Stimulated activated CD4-positive, alpha-beta T cell treated with anti-CD3 and anti-CD28 coated beads, Interleukin-12 subunit alpha, Interleukin-12 subunit beta, amount 100 ng/mL, for 24 hours (primary cell): ENCODE measurements at regions not wholly inside any gene's neighbourhood (a gene's known extent, or its start where the extent isn't known, plus 50 kb on each side); places are given as distances from the start of the nearest gene placed in this dataset.
"Not testable (repeated sequence)": the region's sequence is repeated elsewhere in the genome, so short reads cannot be mapped to it uniquely, and the experiment has no call there.

Experiments used
- DNase-seq, 2 experiments: peaks; one replicate each; pipeline ENCODE4 v3.0.0-alpha.2; 2020; ENCODE audit warnings: low read depth in 2 of 2

DNA sequence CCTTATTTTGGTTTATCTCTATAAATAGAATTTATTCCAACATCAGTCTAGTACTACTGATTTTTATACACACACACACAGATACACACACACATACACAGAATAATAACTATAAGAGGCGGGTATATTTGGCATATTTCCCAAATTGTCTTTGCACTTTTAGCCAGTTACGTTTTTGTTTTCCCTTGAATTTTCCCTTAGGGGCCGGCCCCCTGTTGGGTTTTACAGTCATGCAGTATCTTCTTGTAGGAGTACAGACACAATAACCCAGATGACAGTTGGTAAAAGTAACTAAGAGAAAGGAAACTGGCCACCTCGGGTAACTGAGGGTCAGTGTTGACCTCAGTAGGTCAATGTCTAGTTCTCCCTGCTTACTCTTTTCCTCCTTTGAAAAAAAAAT, 50.9 kb downstream of the DISP1 start:
- no peak for DNase-seq

DNA sequence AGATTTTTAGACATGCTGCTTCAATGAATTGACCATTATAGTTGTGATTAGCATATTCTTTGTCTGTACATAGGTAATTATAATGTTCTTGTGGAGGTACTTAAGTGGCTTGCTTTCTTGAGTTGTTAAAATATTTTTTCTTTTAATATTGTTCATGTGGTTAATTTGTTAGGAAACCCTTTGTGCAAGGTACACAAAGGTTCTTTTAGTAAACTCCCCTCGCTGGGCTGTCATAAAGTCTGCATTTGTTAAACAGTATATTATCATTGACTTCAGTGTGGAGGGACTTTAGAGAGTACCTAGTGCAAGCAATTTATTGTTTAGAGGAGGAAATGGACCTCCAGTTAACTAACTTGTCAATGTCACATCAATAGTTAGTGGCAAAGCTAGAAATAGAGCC, 52.5 kb downstream of the DISP1 start:
- no peak for DNase-seq

DNA sequence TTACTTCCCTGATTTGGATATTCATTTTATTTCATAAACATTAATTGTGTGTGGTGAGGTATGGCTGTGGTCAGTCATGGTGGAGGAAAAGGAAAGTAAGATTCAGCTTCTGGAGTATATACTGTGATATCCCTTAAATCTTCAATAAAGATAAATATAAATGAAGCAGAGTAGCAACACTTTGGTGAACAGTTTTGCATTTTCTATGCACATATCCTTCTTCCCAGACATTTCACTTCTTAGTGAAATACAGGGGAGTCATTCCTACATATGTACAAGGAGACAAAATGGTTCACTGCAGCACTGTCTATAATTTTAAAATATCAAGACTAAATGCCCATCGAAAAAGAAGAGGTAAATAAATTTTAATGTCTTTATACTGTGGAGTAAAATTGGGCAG, 61.3 kb downstream of the DISP1 start:
- DNase-seq: no peak

DNA sequence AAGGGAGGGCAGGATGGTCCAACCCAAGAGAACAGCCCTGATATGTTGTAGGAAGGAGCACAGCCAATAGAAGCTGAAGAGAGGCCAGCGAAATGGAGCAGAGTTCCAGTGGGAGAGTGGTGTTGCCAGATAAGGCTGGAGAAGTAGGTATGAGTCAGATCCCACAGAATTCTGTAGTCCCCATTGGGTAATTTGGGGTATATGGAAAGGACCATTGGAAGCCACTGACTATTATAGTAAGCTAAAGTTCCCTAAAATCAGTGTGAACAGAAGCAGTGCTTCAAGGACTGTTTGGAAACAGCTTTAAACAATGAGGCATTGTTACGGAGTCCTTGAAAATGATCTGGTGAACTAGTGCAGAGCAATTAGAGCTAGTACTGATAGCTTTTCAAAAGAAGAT, 63.0 kb downstream of the DISP1 start:
- no peak for DNase-seq

DNA sequence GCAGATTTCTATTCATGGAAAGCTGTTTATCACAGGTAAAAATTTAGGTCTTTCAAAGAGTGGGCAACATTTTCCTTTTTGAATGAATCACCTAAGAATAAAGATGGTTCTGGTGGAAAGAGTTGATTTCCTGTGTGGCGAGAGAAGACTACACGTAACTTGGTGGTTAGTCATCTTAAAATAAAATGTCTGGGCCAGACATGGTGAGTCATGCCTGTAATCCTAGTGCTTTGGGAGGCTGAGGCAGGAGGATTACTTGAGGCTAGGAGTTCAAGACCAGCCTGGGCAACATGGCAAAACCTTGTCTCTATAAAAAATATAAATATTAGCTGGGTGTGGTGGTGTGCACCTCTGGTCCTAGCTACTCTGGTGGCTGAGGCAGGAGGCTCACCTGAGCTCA, 65.7 kb downstream of the DISP1 start:
- DNase-seq: peak in 1 of 2 experiments; percentile 17

DNA sequence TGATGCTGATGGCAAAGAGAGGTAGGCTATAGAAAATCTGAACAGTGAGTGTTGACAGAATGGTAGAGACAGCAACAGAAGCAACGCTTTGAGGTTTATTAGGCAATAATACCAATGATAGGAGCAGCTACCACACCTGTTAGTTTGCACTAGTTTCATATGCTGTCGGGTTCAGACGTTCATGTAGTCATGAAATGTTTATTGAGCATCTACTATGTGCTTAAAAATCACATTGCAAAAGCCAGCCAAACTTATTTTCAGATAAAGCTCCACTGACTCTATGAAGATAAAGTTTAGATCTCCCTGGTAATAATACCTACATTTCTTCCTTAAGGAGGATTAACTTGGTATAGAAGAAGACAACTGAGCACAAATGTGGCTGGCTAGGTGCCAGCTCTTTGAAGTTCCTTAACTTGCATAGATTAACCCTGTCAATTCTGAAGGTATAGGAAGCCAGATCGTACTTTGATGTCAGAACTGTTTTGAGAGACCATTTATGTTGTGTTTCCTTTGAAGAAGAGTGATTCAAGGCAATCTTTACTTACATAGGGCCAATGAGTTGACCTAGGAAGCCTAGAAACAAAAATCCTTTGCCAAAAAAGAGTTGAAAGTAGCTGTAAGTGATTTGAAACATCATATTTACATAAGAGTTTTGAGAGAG, 71.5 kb downstream of the DISP1 start:
- no peak for DNase-seq

DNA sequence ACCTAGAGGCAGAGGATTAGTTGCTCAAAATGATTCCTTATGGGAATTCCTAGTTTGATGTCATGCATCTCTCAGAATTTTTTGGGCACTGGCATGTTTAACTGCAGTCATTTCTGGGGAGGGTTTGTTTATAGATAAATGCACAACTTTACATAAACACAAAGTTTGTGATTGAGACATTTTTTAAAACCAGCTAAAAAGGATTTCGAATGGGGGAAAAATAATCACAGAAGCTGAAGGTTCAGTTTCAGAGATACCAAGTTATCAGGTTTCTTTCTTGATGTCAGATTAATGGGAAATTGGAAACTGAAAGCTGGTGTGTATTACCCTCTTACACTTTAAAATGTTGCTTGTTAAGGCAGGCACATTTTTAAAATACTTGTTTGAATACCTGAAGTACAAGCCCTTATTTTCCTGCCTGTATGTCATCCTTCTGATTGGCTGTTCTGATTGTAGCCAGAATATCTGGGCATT, 72.1 kb downstream of the DISP1 start:
- DNase-seq: no peak

DNA sequence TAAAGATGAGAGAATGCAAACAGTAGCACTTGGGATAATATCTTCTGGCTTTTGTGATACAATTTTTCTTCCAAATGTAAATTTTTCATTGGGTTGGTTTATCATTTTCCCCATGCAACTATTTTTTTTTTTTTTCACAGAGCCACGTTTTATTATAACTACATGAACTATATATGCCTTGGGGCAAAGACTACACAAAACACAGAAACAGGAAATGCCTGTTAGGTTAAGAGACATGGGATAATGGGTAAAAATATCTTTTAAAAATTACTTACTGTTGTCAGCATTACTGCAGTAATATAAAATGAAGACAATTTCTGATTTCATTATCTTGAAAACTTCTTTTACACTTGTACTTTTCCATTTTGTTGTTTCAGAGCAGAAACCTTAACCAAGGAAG, 74.6 kb downstream of the DISP1 start:
- no peak for DNase-seq

DNA sequence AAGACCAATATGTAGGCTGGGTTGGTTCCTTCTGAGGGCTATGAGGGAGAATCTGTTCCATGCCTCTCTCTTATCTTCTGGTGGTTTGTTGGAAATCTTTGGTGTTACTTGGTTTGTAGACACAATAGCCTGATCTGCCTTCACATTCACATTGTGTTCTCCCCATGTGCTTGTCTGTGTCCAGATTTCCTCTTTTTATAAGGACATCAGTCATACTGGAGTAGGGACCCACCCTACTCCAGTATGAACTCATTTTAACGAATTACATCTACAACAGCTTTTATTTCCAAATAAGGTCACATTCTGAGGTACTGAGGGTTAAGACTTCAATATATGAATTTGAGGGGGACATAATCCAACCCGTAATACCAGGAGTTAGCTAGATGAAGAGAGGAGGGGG, 75.9 kb downstream of the DISP1 start:
- no peak for DNase-seq

DNA sequence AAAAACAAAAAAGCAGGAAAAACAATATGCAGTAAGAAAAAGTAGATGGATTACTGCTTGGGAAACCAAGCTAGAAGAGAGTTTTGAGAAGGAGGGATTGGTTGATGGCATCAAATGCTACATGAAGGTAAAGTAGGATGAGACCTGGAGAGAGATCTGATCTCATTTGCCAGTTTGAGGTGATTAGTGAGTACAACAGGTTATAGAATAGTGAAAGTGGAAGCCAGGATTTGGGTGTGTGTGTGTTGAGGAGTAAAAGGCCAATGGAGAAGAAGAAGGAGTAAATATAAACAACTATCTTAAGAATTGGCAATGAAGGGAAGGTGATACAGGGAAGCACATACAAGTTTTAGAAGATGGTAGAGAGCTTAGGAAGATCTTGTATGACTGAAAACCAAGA, 76.7 kb downstream of the DISP1 start:
- DNase-seq: no peak

DNA sequence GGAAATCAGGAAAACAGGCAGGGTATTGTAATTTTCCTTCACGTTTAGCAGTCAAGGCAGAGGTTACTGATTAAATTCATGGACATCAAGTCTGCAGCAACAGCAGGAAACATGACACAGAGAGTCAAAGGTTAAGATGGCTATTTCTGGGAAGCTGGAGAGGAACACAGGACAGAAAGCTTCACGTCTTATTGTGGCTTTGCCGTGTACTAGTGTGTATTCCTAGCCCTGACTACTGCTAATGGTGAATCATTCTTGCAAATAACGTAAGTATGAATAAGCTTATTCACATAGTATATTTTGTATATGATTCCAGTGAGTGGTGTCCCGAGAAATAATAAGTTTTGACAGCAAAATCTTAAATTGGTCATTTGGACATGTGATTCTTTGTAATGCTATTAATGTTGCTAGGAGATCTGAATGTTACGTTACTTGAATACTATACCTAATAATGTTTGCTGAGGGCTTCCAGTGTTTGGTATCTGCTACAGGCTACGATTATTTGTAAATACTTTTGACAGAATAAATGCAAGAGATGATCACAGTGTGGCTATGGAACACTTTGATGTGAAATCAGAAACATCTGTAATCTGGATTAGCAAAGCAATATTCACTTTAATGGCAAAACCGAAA, 77.4 kb downstream of the DISP1 start:
- no peak for DNase-seq

DNA sequence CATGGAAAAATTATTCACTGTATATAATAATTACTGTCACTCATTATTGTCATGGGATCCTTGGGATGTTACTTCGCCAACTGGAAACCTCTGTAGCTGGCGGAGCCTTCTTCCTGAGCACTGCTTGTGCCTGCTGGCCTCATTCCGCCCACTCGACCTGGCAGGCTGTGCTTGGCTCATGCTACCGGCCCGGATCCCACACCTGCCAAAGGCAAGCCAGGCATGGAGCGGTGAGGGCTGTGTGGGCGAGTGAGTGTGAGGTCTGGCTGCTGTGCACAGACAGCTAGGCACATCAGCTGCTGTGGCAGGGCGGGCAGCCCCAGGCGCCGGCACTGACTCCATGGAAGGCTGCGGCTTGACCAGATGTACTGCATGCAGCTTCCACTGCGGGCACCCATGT, 78.4 kb downstream of the DISP1 start:
- DNase-seq: no peak

DNA sequence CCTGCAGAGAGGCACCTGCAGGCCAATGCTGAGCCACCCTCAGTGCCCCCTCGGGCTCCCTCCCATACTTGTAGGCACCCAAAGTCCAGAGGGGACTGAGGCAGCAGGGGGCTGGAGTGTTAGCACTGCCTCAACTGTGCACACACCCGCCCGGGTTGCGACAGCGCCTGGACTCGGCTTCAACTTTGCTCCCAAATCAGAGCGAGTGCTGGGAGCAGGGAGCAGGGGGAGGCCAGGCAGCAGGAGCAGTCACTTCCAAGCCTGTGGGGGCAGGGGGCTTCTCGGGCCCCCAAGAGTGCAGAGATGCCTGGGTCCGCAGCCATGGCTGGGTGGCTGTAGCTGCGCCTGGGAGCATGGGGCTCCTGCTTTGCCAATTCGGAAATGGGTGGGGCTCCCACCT, 79.5 kb downstream of the DISP1 start:
- no peak for DNase-seq

DNA sequence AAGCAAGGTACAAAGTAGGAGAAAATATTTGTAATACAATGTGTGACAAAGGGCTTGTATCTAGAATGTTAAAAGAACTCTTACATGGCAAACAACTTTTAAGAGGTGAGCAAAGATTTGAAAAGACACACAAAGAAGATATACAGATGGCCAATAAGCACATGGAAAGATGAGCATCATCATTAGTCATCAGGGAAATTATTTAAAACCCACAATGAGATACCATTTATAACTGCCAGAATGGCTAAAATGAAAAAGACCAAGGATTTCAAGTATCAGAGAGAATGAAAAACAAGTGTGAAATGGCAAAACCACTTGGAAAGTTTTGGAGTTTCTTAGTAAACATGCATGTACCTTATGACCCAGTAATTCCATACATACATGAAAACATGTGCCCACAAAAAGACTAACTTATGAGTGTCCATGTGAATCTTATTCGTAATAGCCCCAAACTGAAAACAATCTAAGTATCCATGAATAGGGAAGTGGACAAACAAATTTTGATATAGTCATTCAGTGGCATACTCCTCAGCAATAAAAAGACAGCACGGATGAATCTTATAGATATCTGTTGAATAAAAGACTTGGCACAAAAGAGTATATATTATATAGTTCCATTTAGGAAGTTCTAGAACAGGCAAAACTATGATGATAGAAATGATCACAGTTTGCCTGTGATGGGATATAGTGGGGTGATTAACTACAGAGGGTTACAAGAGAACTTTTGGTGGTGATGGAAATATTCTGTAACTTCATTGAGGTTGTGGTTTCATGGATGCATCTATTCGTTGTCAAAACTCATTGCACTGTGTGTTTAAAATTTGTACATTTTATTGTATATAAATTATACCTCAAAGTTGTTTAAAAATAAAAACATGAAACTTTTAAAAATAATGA, 82.0 kb downstream of the DISP1 start:
- DNase-seq: no peak

DNA sequence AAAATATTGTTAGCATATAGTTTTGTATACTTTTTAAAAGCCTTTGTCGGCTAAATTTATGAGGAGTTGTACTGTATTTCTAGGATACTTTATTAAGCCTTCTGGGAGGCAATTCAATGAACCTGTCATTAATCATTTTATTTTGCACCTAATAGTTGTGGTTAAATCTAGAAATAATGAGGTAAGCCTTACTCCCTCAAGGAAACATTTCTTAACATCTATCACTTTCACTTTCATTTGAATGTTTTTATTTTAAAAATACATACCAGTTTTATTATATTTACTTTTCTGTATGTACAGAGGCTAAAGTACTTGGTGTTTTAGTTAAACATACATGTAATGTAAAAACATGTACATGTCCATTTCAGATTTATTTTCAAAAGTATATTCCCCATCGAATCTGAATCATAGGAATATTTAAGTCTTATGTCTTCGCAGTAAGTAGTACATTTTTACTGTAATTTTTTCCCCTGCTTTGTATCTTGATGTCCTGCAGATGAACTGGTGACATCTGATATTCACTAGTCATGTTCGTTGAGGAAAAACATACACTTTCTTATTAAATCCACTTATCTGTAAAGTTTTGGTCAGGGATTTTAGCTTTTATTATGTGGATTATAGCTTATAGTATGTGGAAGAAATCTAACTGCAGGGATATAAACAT, 82.8 kb downstream of the DISP1 start:
- no peak for DNase-seq

DNA sequence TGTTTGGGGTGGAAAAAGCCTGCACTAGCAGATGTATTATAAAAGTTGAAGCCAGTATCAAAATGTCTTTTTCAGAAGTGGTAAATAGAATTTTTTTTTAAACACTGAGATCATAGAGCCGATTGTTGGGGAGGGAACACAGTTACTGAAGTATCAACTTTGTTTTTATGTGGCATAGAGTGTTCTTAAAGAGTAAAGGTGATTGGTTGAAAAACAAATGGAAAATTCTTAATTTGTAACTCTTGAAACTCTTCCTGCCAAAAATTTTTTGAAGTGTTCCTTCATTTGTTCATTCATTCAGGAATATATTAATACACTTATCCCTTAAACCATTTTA, 83.3 kb downstream of the DISP1 start:
- no peak for DNase-seq

DNA sequence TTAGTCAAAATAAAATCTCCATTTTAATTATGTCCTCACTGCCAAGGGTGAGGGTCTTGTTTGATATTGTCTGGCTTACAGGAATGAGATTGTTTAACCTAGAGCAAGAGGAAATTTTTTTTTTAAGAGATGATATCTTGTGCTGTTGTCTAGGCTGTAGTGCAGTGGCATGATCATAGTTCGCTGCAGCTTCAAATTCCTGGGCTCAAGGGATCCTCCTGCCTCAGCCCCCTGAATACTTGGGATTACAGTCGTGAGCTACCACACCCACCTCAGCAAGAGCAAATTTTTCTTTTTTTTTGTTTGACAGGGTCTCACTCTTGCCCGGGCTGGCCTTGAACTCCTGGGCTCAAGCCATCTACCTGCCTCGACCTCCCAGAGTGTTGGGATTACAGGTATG, 84.6 kb downstream of the DISP1 start:
- DNase-seq: no peak

DNA sequence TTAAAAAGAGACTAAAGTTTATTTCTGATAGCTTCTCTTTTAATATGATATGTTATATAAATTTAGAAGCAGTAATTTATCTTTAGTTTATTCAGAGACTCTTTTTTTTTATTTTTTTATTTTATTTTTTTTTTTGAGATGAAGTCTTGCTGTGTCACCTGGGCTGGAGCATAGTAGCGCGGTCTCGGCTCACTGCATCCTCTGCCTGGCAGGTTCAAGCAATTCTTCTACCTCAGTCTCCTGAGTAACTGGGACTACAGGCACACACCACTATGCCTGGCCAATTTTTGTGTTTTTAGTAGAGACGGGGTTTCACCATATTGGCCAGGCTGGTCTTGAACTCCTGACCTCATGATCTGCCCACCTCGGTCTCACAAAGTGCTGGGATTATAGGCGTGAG, 89.6 kb downstream of the DISP1 start:
- no peak for DNase-seq

DNA sequence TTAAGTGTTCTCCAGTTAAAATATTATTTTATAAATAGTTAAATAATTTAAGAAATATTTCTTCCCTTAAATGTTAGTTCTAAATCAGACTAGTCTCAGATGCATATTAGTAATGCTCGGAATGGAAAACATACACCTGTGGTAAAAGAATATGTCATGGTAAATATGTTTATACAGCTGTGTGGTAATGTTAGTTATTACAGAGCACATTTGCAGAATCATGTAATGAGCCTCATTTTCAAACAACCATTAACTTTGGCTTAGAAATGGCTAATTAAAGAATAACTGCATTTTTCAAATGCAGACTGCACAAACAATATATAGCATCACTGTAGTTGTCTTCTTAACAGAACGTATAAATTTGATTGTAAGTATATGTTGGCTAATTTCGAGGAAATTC, 90.3 kb downstream of the DISP1 start:
- DNase-seq: no peak

DNA sequence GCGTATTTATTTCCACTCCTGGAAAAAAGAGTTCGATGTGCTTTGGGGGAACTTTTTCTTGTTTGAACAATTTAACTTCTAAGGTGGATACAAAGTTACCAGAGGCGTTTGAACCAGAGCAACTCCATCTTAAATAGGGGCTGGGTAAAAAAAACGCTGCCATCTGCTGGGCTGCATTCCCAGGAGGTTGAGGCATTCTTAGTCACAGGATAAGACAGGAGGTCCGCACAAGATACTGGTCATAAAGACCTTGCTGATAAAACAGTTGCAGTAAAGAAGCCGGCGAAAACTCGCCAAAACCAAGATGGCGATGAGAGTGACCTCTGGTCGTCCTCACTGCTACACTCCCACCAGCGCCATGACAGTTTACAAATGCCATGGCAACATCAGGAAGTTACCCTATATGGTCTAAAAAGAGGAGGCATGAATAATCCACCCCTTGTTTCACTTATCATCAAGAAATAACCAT, 91.5 kb downstream of the DISP1 start:
- not testable (repeated sequence) for DNase-seq

DNA sequence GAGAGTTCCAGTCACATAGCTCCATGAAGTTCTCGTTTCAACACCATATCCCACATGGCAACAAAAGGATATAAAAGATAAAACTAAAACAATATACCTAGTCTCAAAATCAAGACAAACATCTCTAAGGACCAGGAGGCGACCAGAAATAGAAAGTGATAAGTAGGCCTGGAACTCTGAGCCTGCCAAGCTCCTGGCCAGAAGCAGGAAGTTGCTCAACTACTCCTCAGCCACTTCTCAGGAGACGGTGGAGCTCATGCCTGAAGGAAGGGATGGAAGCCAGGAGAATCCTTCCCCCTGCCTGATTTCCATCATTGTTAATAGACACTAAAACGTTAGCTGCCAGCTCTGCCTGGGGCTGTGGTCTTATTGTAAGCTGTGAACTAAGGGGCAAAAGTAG, 94.7 kb downstream of the DISP1 start:
- no peak for DNase-seq

DNA sequence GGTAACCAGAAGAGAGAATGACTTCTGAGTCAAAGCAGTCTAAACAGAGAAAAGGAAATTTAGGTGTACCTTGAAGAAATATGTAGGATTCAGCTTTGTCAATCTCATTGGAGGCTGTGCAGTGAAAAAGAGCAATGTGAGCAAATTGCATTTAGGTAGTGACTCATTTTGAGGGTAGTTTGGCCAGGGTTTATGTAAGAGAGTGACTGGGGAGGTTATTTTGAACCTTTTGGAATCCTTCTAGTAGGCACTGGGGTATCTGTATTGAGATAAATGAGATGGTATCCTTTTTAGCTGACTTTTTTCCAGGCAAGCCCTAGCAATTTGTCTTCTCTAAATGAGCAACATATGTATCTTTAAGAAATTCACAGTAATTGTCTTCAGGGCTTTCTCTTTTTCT, 95.9 kb downstream of the DISP1 start:
- no peak for DNase-seq
